Activated gamma-delta T cell treated with anti-CD3 and anti-CD28 coated beads, Interleukin-2, amount 50 U/mL, for 16 hours (primary cell): ENCODE measurements at regions not wholly inside any gene's neighbourhood (a gene's known extent, or its start where the extent isn't known, plus 50 kb on each side); places are given as distances from the start of the nearest gene placed in this dataset.
"Not testable (repeated sequence)": the region's sequence is repeated elsewhere in the genome, so short reads cannot be mapped to it uniquely, and the experiment has no call there.

Experiments
- DNase-seq: peaks from one replicate; pipeline ENCODE4 v3.0.0-alpha.2; 2020; ENCODE audit warnings: low read depth

- peak; percentile 96 for DNase-seq
Measured at GRCh38 chr21:5128261-5128660, 5393.1 kb upstream of the TPTE start.

GRCh38 chr21:5133824-5134223 is 5387.6 kb upstream of the TPTE start:
- not testable (repeated sequence) for DNase-seq

DNA sequence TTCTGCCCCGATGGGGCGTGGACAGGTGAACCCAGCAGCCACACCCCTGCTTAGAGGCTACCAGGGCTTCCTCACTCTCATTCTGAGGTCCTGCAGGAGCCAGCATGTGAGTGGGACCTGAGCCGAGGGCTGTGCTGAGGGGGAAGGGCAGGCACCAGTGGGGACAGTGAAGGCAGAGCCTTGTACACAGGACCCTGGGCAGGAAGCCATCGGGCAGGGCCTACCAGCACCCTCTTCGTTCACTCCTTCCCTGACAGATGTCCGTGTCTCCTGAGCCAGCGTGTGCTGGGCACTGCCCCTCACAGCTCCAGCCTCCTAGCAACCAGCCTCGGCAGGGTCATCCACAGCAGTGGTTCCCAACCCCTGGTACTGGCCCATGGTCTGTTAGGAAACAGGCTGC is 5385.0 kb upstream of the TPTE start:
- DNase-seq: not testable (repeated sequence)

GRCh38 chr21:5137006-5137405 is 5384.4 kb upstream of the TPTE start:
- DNase-seq: not testable (repeated sequence)

GRCh38 chr21:5138687-5139086 is 5382.7 kb upstream of the TPTE start:
- not testable (repeated sequence) for DNase-seq

- DNase-seq: not testable (repeated sequence)
Measured at GRCh38 chr21:5139528-5139927, 5381.9 kb upstream of the TPTE start.

- not testable (repeated sequence) for DNase-seq
Measured at GRCh38 chr21:5143011-5143410, 5378.4 kb upstream of the TPTE start.

GRCh38 chr21:5144731-5145130 is 5376.7 kb upstream of the TPTE start:
- DNase-seq: not testable (repeated sequence)

DNA sequence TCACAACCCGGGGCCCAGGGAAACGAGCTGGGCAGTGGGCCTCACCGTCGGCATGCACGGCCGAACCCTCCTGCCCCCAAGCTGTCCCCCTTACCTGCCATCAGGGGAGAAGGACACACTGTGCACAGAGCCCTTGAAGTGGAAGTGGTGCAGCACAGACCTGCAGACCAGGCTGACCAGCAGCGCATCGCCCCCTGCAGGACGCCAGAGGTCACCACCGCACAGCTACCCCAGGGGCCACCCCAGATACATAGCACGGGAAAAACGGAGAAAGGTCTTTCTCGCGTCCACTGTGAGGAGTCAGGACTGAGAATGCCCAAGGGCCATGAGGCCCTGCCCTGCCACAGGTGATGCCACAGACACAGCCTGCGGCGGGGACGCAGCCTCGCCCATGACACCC is 5373.7 kb upstream of the TPTE start:
- DNase-seq: not testable (repeated sequence)

GRCh38 chr21:5149222-5149621 is 5372.2 kb upstream of the TPTE start:
- not testable (repeated sequence) for DNase-seq

GRCh38 chr21:5153842-5154640 is 5367.3 kb upstream of the TPTE start:
- DNase-seq: not testable (repeated sequence)

- peak; percentile 51 for DNase-seq
Measured at GRCh38 chr21:5154641-5154982, 5366.8 kb upstream of the TPTE start.

DNA sequence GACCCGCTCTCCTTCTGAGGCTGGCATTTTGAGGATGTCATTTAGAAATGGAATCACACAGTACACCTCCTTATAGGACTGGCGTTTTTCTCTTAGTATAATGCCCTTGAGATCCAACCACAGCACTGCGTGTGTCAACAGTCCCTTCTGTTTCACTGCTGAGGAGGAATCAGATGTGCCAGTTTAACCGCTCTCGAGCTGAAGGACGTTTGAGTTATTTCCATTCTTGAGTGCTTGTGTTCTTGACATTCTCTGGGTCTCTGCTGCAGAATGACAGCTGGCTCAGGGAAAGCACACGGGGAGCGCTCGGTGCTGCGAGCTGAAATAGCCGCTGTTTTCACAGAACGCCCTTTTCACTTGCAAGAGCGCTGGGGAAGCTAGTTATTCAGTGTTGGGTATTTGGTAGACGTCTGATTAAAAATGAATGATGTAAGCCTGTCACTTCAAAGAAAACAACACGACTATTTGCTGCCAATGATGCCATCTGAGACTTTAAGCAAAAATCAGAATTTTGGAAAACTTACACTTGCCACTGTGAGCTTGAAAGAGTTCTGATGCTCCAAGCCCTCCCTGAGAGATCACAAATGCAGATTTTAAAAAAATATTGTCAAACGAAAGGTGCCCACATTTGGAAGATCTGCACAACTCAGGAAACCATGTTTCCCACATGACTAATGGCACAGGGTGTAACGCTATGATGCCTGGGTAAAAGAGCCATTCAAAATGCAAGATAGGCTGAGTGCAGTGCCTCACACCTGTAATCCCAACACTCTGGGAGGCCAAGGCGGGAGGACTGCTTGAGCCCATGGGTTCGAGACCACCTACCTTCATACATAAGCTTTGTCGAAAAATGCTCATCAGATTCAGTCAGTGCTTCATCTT is 5358.4 kb upstream of the TPTE start:
- not testable (repeated sequence) for DNase-seq

DNA sequence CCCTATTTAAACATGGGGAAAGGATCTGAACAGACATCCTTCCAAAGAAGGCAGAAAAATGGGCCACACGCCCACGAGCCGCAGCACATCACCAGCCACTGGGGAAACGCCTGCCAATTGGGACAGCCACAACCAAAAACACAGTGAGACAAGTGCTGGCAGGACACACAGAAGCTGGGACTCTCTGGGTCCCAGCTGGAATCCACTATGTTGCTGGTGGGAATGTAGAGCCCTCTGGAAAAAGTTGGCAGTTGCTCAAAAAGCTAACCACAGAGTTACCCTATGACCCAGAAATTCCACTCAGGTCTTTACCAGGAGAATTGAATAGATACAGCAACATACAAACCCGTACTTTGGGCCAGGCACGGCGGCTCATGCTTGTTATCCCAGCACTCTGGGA is 5355.6 kb upstream of the TPTE start:
- DNase-seq: not testable (repeated sequence)
